ENCODE measurements at regions not wholly inside any gene's neighbourhood (a gene's known extent, or its start where the extent isn't known, plus 50 kb on each side); places are given as distances from the start of the nearest gene placed in this dataset.

GRCh38 chr2:2574401-2575180 lies 243.5 kb upstream of the MYT1L start:
- TF ChIP-seq, protein P1, sequence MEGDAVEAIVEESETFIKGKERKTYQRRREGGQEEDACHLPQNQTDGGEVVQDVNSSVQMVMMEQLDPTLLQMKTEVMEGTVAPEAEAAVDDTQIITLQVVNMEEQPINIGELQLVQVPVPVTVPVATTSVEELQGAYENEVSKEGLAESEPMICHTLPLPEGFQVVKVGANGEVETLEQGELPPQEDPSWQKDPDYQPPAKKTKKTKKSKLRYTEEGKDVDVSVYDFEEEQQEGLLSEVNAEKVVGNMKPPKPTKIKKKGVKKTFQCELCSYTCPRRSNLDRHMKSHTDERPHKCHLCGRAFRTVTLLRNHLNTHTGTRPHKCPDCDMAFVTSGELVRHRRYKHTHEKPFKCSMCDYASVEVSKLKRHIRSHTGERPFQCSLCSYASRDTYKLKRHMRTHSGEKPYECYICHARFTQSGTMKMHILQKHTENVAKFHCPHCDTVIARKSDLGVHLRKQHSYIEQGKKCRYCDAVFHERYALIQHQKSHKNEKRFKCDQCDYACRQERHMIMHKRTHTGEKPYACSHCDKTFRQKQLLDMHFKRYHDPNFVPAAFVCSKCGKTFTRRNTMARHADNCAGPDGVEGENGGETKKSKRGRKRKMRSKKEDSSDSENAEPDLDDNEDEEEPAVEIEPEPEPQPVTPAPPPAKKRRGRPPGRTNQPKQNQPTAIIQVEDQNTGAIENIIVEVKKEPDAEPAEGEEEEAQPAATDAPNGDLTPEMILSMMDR (IDR thresholded peaks at IDR 0.05): no peak
- TF ChIP-seq POLR2A (IDR thresholded peaks at IDR 0.05): no peak
